ENCODE measurements at regions not wholly inside any gene's neighbourhood (a gene's known extent, or its start where the extent isn't known, plus 50 kb on each side); places are given as distances from the start of the nearest gene placed in this dataset.

GRCh38 chrX:11887175-11887574 is 129.1 kb downstream of the MSL3 start:
- CTCF ChIA-PET = no interaction called here

DNA sequence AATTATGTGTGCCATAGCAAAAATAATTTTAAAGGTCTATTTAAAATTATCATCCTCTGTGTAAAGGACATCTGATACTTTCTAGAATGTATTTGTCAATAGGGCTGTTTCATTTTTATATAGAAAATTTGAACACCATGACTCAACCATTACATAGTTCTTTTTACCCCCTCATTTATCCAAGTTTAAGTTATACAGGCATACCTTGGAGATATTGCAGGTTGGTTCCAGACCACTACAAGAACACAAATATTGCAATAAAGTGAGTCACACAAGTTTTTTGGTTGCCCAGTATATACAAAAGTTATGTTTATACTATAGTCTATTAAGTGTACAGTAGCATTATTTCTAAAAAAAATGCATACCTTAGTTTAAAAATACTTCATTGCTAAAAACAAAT is 130.4 kb downstream of the MSL3 start:
- DNase-seq (ENCODE audit: extremely low spot score) = no peak
- no peak for TF ChIP-seq TARDBP (IDR thresholded peaks at IDR 0.05)
- TF ChIP-seq FOXM1 (IDR thresholded peaks at IDR 0.05; ENCODE audit: borderline replicate concordance) = no peak
- TF ChIP-seq ZNF384 (IDR thresholded peaks at IDR 0.05) = no peak
- no peak for TF ChIP-seq FOXK2 (IDR thresholded peaks at IDR 0.05)
- no peak for TF ChIP-seq LEF1 (IDR thresholded peaks at IDR 0.05; ENCODE audit: borderline replicate concordance)
- no peak for TF ChIP-seq PKNOX1 (IDR thresholded peaks at IDR 0.05)
- no peak for TF ChIP-seq FOXA1 (IDR thresholded peaks at IDR 0.05)
- TF ChIP-seq CTBP1 (IDR thresholded peaks at IDR 0.05; ENCODE audit: borderline replicate concordance) = no peak
- TF ChIP-seq BHLHE40 (IDR thresholded peaks at IDR 0.05; ENCODE audit: borderline replicate concordance) = no peak
- no peak for TF ChIP-seq ELF4 (IDR thresholded peaks at IDR 0.05)
- no peak for TF ChIP-seq L3MBTL2 (conservative IDR thresholded peaks at IDR 0.05)
- no peak for TF ChIP-seq SP1 (IDR thresholded peaks at IDR 0.05)
- TF ChIP-seq HDGF (IDR thresholded peaks at IDR 0.05; ENCODE audit: borderline replicate concordance) = no peak
- no peak for TF ChIP-seq SUZ12 (IDR thresholded peaks at IDR 0.05)
- TF ChIP-seq ARNT (IDR thresholded peaks at IDR 0.05) = no peak
- no peak for TF ChIP-seq NFRKB (IDR thresholded peaks at IDR 0.05)
- ChIA-PET POLR2A (no interaction called here), CTCF (no interaction called here)

More at GRCh38 chrX:11887175-11887574, 129.1 kb downstream of the MSL3 start:
- POLR2A ChIA-PET = no interaction called here
- TF ChIP-seq ELF4 (IDR thresholded peaks at IDR 0.05) (no peak), FOXM1 (IDR thresholded peaks at IDR 0.05; ENCODE audit: borderline replicate concordance) (no peak), SP1 (IDR thresholded peaks at IDR 0.05) (no peak), PKNOX1 (IDR thresholded peaks at IDR 0.05) (no peak), SUZ12 (IDR thresholded peaks at IDR 0.05) (no peak), L3MBTL2 (conservative IDR thresholded peaks at IDR 0.05) (no peak), CTBP1 (IDR thresholded peaks at IDR 0.05; ENCODE audit: borderline replicate concordance) (no peak), LEF1 (IDR thresholded peaks at IDR 0.05; ENCODE audit: borderline replicate concordance) (no peak), TARDBP (IDR thresholded peaks at IDR 0.05) (no peak), FOXA1 (IDR thresholded peaks at IDR 0.05) (no peak), ARNT (IDR thresholded peaks at IDR 0.05) (no peak), BHLHE40 (IDR thresholded peaks at IDR 0.05; ENCODE audit: borderline replicate concordance) (no peak), ZNF384 (IDR thresholded peaks at IDR 0.05) (no peak)
- no peak for DNase-seq (ENCODE audit: extremely low spot score)

GRCh38 chrX:11889791-11890190 is 131.8 kb downstream of the MSL3 start:
- POLR2A ChIA-PET = no interaction called here
- no peak for TF ChIP-seq ARNT (IDR thresholded peaks at IDR 0.05)
- TF ChIP-seq BHLHE40 (IDR thresholded peaks at IDR 0.05; ENCODE audit: borderline replicate concordance) = no peak
- TF ChIP-seq HDGF (IDR thresholded peaks at IDR 0.05; ENCODE audit: borderline replicate concordance) = no peak
- no peak for TF ChIP-seq SP1 (IDR thresholded peaks at IDR 0.05)
- TF ChIP-seq ZNF384 (IDR thresholded peaks at IDR 0.05) = no peak
- no peak for TF ChIP-seq ELF4 (IDR thresholded peaks at IDR 0.05)
- TF ChIP-seq FOXM1 (IDR thresholded peaks at IDR 0.05; ENCODE audit: borderline replicate concordance) = no peak
- TF ChIP-seq TARDBP (IDR thresholded peaks at IDR 0.05) = no peak
- no peak for TF ChIP-seq SUZ12 (IDR thresholded peaks at IDR 0.05)
- no peak for TF ChIP-seq CTBP1 (IDR thresholded peaks at IDR 0.05; ENCODE audit: borderline replicate concordance)
- no peak for TF ChIP-seq LEF1 (IDR thresholded peaks at IDR 0.05; ENCODE audit: borderline replicate concordance)
- no peak for TF ChIP-seq FOXK2 (IDR thresholded peaks at IDR 0.05)
- no peak for TF ChIP-seq PKNOX1 (IDR thresholded peaks at IDR 0.05)
- no peak for DNase-seq (ENCODE audit: extremely low spot score)
- CTCF ChIA-PET = no interaction called here

DNA sequence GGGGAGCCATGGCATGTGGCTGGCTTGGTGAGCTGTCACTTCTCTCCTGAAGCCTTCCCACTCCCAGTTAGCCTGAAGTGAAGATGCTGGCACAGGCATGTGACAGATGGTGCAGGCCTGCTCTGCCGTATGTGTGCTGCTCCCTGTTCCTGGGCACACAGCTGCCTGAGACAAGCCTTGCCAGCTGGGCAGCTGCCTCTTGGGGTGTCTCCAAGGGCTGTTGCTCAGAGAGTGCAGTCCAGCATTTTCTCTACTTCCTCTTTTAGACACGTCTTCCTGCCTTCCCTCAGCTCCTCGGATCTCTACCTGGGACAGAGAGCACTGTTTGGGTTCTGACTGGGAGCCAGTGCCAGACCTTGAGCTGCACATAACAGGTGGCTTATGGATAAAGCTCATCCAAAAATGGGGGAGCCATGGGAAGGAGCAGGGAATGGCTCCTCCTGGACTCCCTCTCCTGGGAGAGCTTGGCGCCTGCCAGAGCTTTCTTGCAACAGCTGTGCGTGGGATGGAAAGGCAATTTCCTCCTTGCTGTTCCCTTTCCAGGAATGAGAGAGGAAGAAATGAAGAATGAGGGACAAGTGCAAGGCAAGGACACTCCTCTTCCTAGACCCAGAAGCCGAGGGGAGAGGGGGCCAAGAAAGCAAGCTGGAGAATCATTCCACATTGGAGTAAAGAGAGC is 132.9 kb downstream of the MSL3 start:
- ChIA-PET POLR2A (no interaction called here), CTCF (no interaction called here)
- TF ChIP-seq SUZ12 (IDR thresholded peaks at IDR 0.05) (no peak), PKNOX1 (IDR thresholded peaks at IDR 0.05) (no peak), FOXM1 (IDR thresholded peaks at IDR 0.05; ENCODE audit: borderline replicate concordance) (no peak), TARDBP (IDR thresholded peaks at IDR 0.05) (no peak), LEF1 (IDR thresholded peaks at IDR 0.05; ENCODE audit: borderline replicate concordance) (no peak), NFRKB (IDR thresholded peaks at IDR 0.05) (no peak), ARNT (IDR thresholded peaks at IDR 0.05) (no peak), BHLHE40 (IDR thresholded peaks at IDR 0.05; ENCODE audit: borderline replicate concordance) (no peak), ELF4 (IDR thresholded peaks at IDR 0.05) (no peak), CTBP1 (IDR thresholded peaks at IDR 0.05; ENCODE audit: borderline replicate concordance) (no peak), FOXA1 (IDR thresholded peaks at IDR 0.05) (no peak), SP1 (IDR thresholded peaks at IDR 0.05) (no peak), L3MBTL2 (conservative IDR thresholded peaks at IDR 0.05) (no peak)
- no peak for DNase-seq (ENCODE audit: extremely low spot score)

GRCh38 chrX:11893933-11894710 is 136.1 kb downstream of the MSL3 start:
- POLR2A ChIA-PET = no interaction called here
- no peak for TF ChIP-seq FOXM1 (IDR thresholded peaks at IDR 0.05; ENCODE audit: borderline replicate concordance)
- no peak for TF ChIP-seq SUZ12 (IDR thresholded peaks at IDR 0.05)
- no peak for TF ChIP-seq FOXA1 (IDR thresholded peaks at IDR 0.05)
- TF ChIP-seq FOXK2 (IDR thresholded peaks at IDR 0.05) = no peak
- no peak for TF ChIP-seq SP1 (IDR thresholded peaks at IDR 0.05)
- no peak for TF ChIP-seq CTBP1 (IDR thresholded peaks at IDR 0.05; ENCODE audit: borderline replicate concordance)
- no peak for TF ChIP-seq ZNF384 (IDR thresholded peaks at IDR 0.05)
- CTCF ChIA-PET = no interaction called here
- DNase-seq (ENCODE audit: extremely low spot score) = no peak

Measured in HEK293T (cell line).